ENCODE measurements at regions not wholly inside any gene's neighbourhood (a gene's known extent, or its start where the extent isn't known, plus 50 kb on each side); places are given as distances from the start of the nearest gene placed in this dataset.

- TF ChIP-seq, protein P1, sequence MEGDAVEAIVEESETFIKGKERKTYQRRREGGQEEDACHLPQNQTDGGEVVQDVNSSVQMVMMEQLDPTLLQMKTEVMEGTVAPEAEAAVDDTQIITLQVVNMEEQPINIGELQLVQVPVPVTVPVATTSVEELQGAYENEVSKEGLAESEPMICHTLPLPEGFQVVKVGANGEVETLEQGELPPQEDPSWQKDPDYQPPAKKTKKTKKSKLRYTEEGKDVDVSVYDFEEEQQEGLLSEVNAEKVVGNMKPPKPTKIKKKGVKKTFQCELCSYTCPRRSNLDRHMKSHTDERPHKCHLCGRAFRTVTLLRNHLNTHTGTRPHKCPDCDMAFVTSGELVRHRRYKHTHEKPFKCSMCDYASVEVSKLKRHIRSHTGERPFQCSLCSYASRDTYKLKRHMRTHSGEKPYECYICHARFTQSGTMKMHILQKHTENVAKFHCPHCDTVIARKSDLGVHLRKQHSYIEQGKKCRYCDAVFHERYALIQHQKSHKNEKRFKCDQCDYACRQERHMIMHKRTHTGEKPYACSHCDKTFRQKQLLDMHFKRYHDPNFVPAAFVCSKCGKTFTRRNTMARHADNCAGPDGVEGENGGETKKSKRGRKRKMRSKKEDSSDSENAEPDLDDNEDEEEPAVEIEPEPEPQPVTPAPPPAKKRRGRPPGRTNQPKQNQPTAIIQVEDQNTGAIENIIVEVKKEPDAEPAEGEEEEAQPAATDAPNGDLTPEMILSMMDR (IDR thresholded peaks at IDR 0.05): no peak
- TF ChIP-seq TEAD4 (IDR thresholded peaks at IDR 0.05; ENCODE audit: borderline replicate concordance, insufficient read depth) (no peak), GATA2 (CRISPR knock-in tag; IDR thresholded peaks at IDR 0.05) (no peak), FOXJ3 (CRISPR knock-in tag; IDR thresholded peaks at IDR 0.05) (no peak), EP300 (IDR thresholded peaks at IDR 0.05; ENCODE audit: borderline replicate concordance in 1 of 2, low read depth in 1 of 2, low read length in 1 of 2) (no peak), FOXM1 (IDR thresholded peaks at IDR 0.05; ENCODE audit: low read depth) (no peak), POLR2AphosphoS5 (IDR thresholded peaks at IDR 0.05; ENCODE audit: low read depth, low read length) (no peak), TCF12 (IDR thresholded peaks at IDR 0.05) (no peak)
- TF ChIP-seq, protein P2, sequence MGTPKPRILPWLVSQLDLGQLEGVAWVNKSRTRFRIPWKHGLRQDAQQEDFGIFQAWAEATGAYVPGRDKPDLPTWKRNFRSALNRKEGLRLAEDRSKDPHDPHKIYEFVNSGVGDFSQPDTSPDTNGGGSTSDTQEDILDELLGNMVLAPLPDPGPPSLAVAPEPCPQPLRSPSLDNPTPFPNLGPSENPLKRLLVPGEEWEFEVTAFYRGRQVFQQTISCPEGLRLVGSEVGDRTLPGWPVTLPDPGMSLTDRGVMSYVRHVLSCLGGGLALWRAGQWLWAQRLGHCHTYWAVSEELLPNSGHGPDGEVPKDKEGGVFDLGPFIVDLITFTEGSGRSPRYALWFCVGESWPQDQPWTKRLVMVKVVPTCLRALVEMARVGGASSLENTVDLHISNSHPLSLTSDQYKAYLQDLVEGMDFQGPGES (IDR thresholded peaks at IDR 0.05; ENCODE audit: low read depth, low read length): no peak
- TF ChIP-seq, protein P3, sequence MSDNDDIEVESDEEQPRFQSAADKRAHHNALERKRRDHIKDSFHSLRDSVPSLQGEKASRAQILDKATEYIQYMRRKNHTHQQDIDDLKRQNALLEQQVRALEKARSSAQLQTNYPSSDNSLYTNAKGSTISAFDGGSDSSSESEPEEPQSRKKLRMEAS (IDR thresholded peaks at IDR 0.05; ENCODE audit: low read depth): no peak
Measured at GRCh38 chr2:167771628-167772027, 475.8 kb downstream of the STK39 start.

Data from SK-N-SH (cell line).